ENCODE measurements at regions not wholly inside any gene's neighbourhood (a gene's known extent, or its start where the extent isn't known, plus 50 kb on each side); places are given as distances from the start of the nearest gene placed in this dataset.

DNA sequence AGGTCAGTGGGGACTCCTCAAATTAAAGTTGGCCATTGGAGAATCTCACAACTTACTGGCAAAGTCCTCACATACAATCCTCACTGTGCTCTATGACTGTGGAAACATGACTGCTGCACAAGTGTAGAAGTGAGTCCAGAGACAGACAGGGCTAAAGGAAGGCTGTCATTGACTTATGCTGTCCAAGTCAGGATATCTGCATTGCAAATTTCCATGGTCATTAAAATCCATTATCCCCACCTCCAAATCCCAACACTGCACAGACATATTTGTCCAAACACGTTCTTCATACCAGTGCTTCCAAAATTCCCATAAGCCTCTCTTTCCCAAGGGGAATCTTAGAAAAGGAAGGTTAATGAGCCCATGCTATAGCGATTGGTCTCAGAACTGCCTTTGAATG, 396.8 kb upstream of the ANKRD30A start:
- Histone ChIP-seq H3K36me3 (no peaks in the 10 kb centered on the region), H3K4me1 (no peaks in the 10 kb centered on the region), H3K9me3 (no peaks in the 10 kb centered on the region), H3K4me3 (no peak overlapping the region), H3K27me3 (no peaks in the 10 kb centered on the region), H3K27ac (no peak overlapping the region)
- TF ChIP-seq EP300 (IDR thresholded peaks at IDR 0.05) (no peak), POLR2A (IDR thresholded peaks at IDR 0.05) (no peak), POLR2AphosphoS5 (IDR thresholded peaks at IDR 0.05) (no peak)
- TF ChIP-seq, protein P1, sequence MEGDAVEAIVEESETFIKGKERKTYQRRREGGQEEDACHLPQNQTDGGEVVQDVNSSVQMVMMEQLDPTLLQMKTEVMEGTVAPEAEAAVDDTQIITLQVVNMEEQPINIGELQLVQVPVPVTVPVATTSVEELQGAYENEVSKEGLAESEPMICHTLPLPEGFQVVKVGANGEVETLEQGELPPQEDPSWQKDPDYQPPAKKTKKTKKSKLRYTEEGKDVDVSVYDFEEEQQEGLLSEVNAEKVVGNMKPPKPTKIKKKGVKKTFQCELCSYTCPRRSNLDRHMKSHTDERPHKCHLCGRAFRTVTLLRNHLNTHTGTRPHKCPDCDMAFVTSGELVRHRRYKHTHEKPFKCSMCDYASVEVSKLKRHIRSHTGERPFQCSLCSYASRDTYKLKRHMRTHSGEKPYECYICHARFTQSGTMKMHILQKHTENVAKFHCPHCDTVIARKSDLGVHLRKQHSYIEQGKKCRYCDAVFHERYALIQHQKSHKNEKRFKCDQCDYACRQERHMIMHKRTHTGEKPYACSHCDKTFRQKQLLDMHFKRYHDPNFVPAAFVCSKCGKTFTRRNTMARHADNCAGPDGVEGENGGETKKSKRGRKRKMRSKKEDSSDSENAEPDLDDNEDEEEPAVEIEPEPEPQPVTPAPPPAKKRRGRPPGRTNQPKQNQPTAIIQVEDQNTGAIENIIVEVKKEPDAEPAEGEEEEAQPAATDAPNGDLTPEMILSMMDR (IDR thresholded peaks at IDR 0.05), result no peak
- 51% methylated on average over 2 of the region's 2 CpGs for WGBS
- no peak for DNase-seq (ENCODE audit: low spot score in 2 of 2)

DNA sequence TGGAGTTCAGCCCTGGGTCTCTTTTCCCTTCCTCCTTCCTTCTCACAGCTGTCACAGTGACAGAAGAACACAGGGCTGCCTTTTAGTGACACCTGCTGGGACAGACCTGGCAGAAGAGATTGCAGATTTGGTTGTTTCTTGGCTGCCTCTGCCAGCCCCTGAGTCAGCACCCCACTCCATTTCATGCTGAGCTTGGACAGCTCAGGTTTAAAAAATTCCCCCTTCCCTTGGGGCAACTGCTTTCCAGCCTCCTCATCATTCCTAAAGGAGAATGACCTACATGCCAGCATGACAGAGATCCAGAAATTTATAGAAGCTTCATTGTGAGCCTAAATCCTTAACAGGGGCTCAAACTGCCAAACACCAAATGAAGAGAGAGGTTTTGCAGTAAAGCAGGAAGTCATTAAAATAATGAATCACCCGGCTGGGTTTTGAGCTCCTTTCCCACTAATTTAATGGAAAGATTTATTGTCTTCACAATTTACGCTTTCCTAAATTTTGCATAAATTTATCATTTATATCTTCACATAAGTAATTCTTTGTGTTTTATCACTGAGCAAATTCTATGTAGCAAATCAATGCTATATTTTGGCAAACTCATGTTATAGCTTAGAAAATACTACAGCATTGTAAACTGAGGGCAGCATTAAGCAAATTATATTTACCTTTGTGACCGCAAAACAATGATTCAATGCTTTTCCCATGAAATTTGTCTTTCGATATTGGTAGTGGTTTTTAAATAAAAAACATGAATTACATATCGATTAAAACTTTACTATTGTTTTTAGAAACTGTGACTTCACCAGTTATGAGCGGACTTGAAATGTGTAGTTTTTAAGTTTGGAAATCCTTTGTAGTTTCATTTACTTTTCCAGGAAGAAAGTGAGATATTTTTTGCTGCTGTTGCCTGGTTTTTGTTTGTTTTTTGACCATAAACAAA, 399.5 kb upstream of the ANKRD30A start:
- TF ChIP-seq EP300 (IDR thresholded peaks at IDR 0.05), result no peak
- no peak for TF ChIP-seq POLR2AphosphoS5 (IDR thresholded peaks at IDR 0.05)
- no peak for TF ChIP-seq POLR2A (IDR thresholded peaks at IDR 0.05)
- TF ChIP-seq, protein P1 (IDR thresholded peaks at IDR 0.05), result no peak
- DNase-seq (ENCODE audit: low spot score in 2 of 2), result no peak

DNA sequence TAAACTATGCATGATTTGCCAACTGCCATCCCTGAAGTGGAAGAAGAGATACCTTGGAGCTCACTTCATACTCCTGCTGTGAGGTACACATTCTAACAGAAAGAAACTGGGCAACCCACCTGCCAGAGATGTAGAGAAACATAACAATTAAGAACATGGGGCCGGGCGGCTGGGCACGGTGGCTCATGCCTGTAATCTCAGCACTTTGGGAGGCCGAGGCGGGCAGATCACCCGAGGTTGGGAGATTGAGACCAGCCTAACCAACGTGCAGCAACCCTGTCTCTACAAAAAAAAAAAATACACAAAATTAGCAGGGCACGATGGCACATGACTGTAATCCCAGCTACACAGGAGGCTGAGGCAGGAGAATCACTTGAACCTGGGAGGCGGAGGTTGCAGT, 402.6 kb upstream of the ANKRD30A start:
- Histone ChIP-seq H3K27me3 (no peaks in the 10 kb centered on the region), H3K4me1 (no peaks in the 10 kb centered on the region), H3K36me3 (no peaks in the 10 kb centered on the region), H3K9me3 (no peaks in the 10 kb centered on the region), H3K27ac (no peak overlapping the region), H3K4me3 (no peak overlapping the region)
- DNase-seq (ENCODE audit: low spot score in 2 of 2), result no peak
- TF ChIP-seq POLR2A (IDR thresholded peaks at IDR 0.05) (no peak), POLR2AphosphoS5 (IDR thresholded peaks at IDR 0.05) (no peak), EP300 (IDR thresholded peaks at IDR 0.05) (no peak)
- TF ChIP-seq, protein P1 (IDR thresholded peaks at IDR 0.05), result no peak
- WGBS, result 81% methylated on average over 9 of the region's 9 CpGs

More for the DNA sequence above, 399.5 kb upstream of the ANKRD30A start:
- no peak overlapping the region for H3K4me3 ChIP-seq
- H3K4me1 ChIP-seq, result no peaks in the 10 kb centered on the region
- 57% methylated on average over 6 of the region's 6 CpGs for WGBS
- H3K9me3 ChIP-seq, result no peaks in the 10 kb centered on the region
- H3K36me3 ChIP-seq, result no peaks in the 10 kb centered on the region
- no peak overlapping the region for H3K27ac ChIP-seq
- H3K27me3 ChIP-seq, result no peaks in the 10 kb centered on the region

DNA sequence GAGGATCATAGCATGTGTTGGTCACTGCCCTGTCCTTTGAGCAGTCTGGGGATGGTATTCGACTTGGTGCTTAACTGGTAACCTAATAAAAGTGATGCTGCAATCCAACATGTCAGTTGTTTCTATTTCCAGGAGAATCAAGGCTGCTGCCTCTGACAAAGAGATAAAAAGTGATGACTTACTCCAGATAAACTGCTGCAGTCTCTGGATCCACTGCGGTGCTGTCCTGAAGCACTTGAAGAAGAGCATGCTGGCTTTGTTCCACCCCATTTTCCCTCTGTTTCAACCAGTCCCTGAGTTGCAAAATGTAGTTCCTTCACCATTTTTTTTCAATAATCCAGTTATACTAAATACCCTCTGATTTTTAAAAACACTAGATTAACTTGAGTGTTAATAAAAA, 403.5 kb upstream of the ANKRD30A start:
- H3K27ac ChIP-seq, result no peak overlapping the region
- no peaks in the 10 kb centered on the region for H3K4me1 ChIP-seq
- H3K36me3 ChIP-seq, result no peaks in the 10 kb centered on the region
- DNase-seq (ENCODE audit: low spot score in 2 of 2), result no peak
- H3K27me3 ChIP-seq, result no peaks in the 10 kb centered on the region
- H3K4me3 ChIP-seq, result no peak overlapping the region
- 25% methylated on average over 2 of the region's 2 CpGs for WGBS
- TF ChIP-seq EP300 (IDR thresholded peaks at IDR 0.05), result no peak
- TF ChIP-seq, protein P1 (IDR thresholded peaks at IDR 0.05), result no peak
- TF ChIP-seq POLR2AphosphoS5 (IDR thresholded peaks at IDR 0.05), result no peak
- TF ChIP-seq POLR2A (IDR thresholded peaks at IDR 0.05), result no peak
- H3K9me3 ChIP-seq, result no peaks in the 10 kb centered on the region

DNA sequence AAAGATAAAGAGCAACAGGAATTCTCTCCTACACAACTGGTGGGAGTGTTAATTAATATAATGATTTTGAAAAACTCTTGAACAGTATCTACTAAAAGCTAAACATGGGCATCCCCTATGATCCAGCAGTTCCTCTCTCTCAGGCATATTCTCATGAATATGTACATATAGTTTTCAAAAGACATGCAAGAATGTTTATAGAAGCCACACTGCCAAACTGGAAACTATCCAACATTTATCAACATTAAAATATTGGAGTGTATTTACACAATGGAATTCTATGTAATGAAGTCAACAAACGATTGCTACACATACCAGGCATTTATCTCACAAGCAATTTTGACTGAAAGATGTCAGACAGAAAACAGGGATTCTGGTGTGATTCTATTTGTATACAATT, 404.5 kb upstream of the ANKRD30A start:
- H3K36me3 ChIP-seq, result no peaks in the 10 kb centered on the region
- no peaks in the 10 kb centered on the region for H3K4me1 ChIP-seq
- WGBS, result 9% methylated on average over 1 of the region's 1 CpG
- H3K9me3 ChIP-seq, result no peaks in the 10 kb centered on the region
- no peaks in the 10 kb centered on the region for H3K27me3 ChIP-seq
- no peak for DNase-seq (ENCODE audit: low spot score in 2 of 2)
- TF ChIP-seq, protein P1 (IDR thresholded peaks at IDR 0.05), result no peak
- TF ChIP-seq POLR2AphosphoS5 (IDR thresholded peaks at IDR 0.05) (no peak), POLR2A (IDR thresholded peaks at IDR 0.05) (no peak), EP300 (IDR thresholded peaks at IDR 0.05) (no peak)
- H3K4me3 ChIP-seq, result no peak overlapping the region
- H3K27ac ChIP-seq, result no peak overlapping the region
